ENCODE measurements at regions not wholly inside any gene's neighbourhood (a gene's known extent, or its start where the extent isn't known, plus 50 kb on each side); places are given as distances from the start of the nearest gene placed in this dataset.

DNA sequence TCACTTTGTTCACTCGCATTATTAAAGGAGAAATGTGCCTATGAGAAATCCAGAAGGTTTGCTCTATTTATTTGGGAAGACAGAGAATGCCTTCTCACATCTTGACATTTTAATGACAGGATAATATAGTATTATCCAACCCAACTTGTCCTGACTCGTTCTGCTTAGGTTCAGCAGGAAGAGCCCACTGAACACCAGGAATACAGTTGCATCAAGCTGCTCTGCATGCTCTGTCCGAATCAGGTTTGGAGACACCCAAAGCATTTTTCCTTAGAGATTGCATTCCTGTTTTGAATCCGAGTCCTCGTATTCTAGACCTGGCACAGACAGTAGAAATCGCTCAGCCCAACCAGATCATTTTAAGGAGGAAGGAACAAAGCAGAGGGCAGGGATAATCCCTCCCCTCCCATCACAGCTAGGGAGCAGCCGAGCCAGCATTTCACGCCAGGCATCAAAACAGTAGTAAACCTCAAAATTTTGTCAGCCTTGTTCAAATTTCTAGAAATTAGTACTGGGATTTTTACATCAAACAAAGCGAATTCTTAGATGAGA, 837.4 kb upstream of the ID2 start:
- TF ChIP-seq, protein P1, sequence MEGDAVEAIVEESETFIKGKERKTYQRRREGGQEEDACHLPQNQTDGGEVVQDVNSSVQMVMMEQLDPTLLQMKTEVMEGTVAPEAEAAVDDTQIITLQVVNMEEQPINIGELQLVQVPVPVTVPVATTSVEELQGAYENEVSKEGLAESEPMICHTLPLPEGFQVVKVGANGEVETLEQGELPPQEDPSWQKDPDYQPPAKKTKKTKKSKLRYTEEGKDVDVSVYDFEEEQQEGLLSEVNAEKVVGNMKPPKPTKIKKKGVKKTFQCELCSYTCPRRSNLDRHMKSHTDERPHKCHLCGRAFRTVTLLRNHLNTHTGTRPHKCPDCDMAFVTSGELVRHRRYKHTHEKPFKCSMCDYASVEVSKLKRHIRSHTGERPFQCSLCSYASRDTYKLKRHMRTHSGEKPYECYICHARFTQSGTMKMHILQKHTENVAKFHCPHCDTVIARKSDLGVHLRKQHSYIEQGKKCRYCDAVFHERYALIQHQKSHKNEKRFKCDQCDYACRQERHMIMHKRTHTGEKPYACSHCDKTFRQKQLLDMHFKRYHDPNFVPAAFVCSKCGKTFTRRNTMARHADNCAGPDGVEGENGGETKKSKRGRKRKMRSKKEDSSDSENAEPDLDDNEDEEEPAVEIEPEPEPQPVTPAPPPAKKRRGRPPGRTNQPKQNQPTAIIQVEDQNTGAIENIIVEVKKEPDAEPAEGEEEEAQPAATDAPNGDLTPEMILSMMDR (IDR thresholded peaks at IDR 0.05; ENCODE audit: insufficient read depth, low read length, poor library complexity, severe bottlenecking) = no peak
- no peak overlapping the region for H3K4me3 ChIP-seq (replicated peaks; ENCODE audit: low read depth, low read length)
- H3K27me3 ChIP-seq (replicated peaks; ENCODE audit: control insufficient read depth, insufficient read depth, low read length) = no peaks in the 10 kb centered on the region
- DNase-seq (ENCODE audit: extremely low read depth, insufficient read length) = no peak
- H3K36me3 ChIP-seq (ENCODE audit: control insufficient read depth, insufficient read depth, low read length) = no peaks in the 10 kb centered on the region

DNA sequence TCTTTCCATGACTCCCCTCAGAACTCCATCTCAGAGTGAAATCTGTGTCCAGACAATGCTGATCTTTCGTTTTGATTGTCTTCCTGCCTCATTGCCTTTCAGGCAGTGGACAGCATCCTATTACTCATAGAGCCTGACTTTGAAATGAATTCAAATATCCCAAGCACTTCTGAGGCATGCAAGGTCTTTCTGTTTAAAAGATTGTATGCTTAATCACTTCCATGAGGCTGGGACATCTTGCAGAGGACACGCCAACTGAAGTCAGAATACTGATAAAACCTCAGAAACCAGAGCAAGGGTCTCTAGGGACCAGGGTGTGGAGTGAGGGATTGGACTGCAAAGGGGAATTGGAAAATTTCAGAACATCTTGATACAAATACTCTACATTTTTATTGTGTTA, 836.5 kb upstream of the ID2 start:
- Histone ChIP-seq H3K27me3 (replicated peaks; ENCODE audit: control insufficient read depth, insufficient read depth, low read length) (no peaks in the 10 kb centered on the region), H3K36me3 (ENCODE audit: control insufficient read depth, insufficient read depth, low read length) (no peaks in the 10 kb centered on the region), H3K4me3 (replicated peaks; ENCODE audit: low read depth, low read length) (no peak overlapping the region)
- TF ChIP-seq, protein P1 (IDR thresholded peaks at IDR 0.05; ENCODE audit: insufficient read depth, low read length, poor library complexity, severe bottlenecking) = no peak
- DNase-seq (ENCODE audit: extremely low read depth, insufficient read length) = no peak

DNA sequence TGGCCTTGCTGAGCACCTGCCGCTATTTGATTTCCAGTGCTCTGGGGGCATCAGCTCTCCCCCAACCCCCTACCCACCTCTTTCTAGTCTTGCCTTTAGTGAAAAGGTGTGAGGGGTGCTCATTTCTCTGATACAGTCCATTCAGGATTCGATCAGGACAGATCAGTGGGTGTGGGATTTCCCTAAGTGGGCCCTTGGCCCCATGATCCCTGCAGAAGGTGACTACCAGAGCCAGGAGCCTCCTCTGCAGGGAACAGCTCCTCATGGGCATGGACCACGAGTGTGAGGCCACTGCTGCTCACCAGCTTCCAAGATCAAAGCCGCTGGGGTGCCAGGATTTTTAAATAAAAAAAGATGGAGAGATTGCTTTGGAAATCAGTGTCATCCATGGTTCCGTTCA, 835.2 kb upstream of the ID2 start:
- no peak for DNase-seq (ENCODE audit: extremely low read depth, insufficient read length)
- TF ChIP-seq, protein P1 (IDR thresholded peaks at IDR 0.05; ENCODE audit: insufficient read depth, low read length, poor library complexity, severe bottlenecking) = no peak
- Histone ChIP-seq H3K36me3 (ENCODE audit: control insufficient read depth, insufficient read depth, low read length) (no peaks in the 10 kb centered on the region), H3K27me3 (replicated peaks; ENCODE audit: control insufficient read depth, insufficient read depth, low read length) (no peaks in the 10 kb centered on the region), H3K4me3 (replicated peaks; ENCODE audit: low read depth, low read length) (no peak overlapping the region)

DNA sequence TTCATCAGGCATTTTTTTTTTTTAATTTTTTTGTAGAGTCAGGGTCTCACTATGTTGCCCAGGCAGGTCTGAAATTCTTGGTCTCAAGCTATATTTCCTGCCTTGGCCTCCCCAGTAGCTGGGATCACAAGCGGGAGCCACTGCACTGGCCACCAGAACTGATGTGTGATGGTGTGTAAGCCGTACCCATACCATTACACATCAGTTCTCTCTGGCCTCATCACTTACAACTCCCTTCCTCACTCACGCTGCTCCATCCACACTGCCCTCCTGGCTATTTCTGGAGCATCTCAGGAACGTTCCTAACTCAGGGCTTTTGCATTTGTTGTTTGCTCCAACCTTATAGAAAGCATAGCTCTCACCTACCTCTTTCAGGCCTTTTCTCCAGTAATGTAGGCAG, 834.5 kb upstream of the ID2 start:
- Histone ChIP-seq H3K36me3 (ENCODE audit: control insufficient read depth, insufficient read depth, low read length) (no peaks in the 10 kb centered on the region), H3K27me3 (replicated peaks; ENCODE audit: control insufficient read depth, insufficient read depth, low read length) (no peaks in the 10 kb centered on the region), H3K4me3 (replicated peaks; ENCODE audit: low read depth, low read length) (no peak overlapping the region)
- no peak for DNase-seq (ENCODE audit: extremely low read depth, insufficient read length)
- TF ChIP-seq, protein P1 (IDR thresholded peaks at IDR 0.05; ENCODE audit: insufficient read depth, low read length, poor library complexity, severe bottlenecking) = no peak

DNA sequence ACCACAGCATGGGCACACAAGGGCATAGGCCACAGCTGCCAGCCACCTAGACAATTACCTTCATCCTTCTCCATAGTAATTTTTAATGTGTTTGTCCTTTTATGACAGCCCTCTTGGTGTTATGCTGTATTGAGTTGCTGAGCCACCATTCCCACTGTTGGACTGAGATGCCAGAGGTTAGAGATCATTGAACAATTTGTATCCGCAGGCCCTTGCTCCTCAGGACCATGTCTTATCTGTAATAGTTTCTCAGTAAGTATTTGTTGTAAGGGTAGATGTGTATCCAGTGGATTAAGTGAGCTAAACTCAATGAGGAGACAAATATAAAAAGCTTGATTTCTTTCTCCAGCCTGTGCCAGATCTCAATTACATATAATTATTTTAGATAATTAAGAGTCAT, 832.8 kb upstream of the ID2 start:
- H3K4me3 ChIP-seq (replicated peaks; ENCODE audit: low read depth, low read length) = no peak overlapping the region
- H3K36me3 ChIP-seq (ENCODE audit: control insufficient read depth, insufficient read depth, low read length) = no peaks in the 10 kb centered on the region
- TF ChIP-seq, protein P1 (IDR thresholded peaks at IDR 0.05; ENCODE audit: insufficient read depth, low read length, poor library complexity, severe bottlenecking) = no peak
- DNase-seq (ENCODE audit: extremely low read depth, insufficient read length) = no peak
- H3K27me3 ChIP-seq (replicated peaks; ENCODE audit: control insufficient read depth, insufficient read depth, low read length) = no peaks in the 10 kb centered on the region

DNA sequence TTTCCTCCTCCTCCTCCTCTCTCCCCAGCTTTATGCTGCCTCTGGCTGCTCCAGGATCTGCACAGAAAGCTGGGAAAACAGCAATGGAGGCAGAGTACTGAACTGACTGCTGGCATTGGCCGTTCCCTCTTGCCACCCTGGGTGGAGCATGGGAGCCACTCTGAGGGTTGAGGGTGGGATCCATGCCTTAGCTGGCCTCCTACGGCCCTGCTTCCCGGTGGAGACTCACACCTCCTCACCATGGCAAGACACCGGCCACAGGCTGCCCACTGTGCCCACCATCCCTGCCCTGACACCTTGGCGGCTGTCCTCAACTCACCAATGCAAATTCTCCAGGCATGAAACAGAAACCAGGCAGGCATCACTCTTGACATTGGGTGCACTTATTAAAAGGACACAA, 832.3 kb upstream of the ID2 start:
- no peak for DNase-seq (ENCODE audit: extremely low read depth, insufficient read length)
- no peaks in the 10 kb centered on the region for H3K27me3 ChIP-seq (replicated peaks; ENCODE audit: control insufficient read depth, insufficient read depth, low read length)
- H3K36me3 ChIP-seq (ENCODE audit: control insufficient read depth, insufficient read depth, low read length) = no peaks in the 10 kb centered on the region
- TF ChIP-seq, protein P1 (IDR thresholded peaks at IDR 0.05; ENCODE audit: insufficient read depth, low read length, poor library complexity, severe bottlenecking) = no peak
- no peak overlapping the region for H3K4me3 ChIP-seq (replicated peaks; ENCODE audit: low read depth, low read length)
